GM12892 (cell line): ENCODE measurements at regions not wholly inside any gene's neighbourhood (a gene's known extent, or its start where the extent isn't known, plus 50 kb on each side); places are given as distances from the start of the nearest gene placed in this dataset.

Experiments
- POLR2A ChIP-seq: IDR thresholded peaks from 2 replicates; pipeline ENCODE4 v1.6.1; 2011; ENCODE audit warnings: low read depth, low read length, control low read depth
- POLR2AphosphoS5 ChIP-seq: IDR thresholded peaks from 2 replicates; pipeline ENCODE4 v1.6.1; 2011; ENCODE audit warnings: low read depth, low read length, control low read depth
- TAF1 ChIP-seq: IDR thresholded peaks from 2 replicates; pipeline ENCODE4 v1.6.1; 2011; ENCODE audit warnings: low read depth, mild to moderate bottlenecking, control low read depth, low read length, borderline replicate concordance

DNA sequence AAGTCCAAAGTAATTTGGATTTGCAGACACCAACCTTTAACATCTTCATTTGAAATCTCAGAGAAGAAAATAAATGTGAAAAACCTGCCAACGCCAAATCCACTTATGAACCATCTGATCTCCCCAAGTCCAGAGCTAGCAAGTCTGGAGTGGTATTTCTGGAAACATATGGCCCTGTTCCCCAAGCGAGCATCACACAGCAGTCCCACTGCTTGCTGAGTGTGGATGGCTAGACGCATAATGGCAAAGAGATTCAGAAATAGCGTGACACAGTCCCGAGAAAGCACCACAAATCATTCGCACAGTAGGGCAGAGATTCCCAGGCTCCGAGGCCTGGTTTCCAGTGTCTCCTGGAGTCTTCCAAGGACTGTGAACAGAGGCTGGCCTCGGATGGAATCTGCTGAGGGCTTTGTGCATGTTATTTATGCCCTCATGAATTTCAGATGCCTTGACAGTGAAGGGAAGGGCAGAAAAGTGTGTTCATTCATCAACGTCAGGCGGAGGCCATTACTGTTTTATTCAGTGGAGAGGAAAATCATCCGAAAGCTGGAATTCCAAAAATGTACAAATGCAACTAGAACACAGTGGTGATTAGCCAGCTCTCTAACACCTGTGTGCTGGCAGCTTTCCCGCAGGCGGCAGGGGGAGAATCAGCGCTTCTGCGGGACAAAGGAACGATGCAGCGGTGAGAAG lies 417.0 kb downstream of the EIPR1 start:
- TF ChIP-seq POLR2A, result no peak
- TF ChIP-seq TAF1, result no peak
- TF ChIP-seq POLR2AphosphoS5, result no peak
